ENCODE measurements at regions not wholly inside any gene's neighbourhood (a gene's known extent, or its start where the extent isn't known, plus 50 kb on each side); places are given as distances from the start of the nearest gene placed in this dataset.

DNA sequence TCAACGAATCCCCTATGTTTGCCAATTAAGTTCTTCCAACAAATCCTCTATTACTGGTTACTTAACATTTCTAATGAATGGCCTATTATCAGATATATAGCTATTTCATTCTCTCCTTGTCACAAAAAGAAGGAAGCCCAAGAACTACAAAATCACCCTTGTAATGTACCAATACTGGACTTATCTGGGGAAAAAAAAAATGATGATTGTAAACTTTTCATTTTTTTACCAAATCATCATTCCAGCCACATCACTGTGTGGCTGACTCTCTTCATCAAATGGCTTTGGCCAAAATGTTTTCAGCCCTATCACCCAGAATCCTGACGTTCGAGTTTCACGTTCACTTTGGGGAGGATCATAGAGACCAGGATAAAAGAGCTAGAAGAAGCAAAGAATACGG, 216.7 kb downstream of the ACTL7B start:
- TF ChIP-seq, protein P1, sequence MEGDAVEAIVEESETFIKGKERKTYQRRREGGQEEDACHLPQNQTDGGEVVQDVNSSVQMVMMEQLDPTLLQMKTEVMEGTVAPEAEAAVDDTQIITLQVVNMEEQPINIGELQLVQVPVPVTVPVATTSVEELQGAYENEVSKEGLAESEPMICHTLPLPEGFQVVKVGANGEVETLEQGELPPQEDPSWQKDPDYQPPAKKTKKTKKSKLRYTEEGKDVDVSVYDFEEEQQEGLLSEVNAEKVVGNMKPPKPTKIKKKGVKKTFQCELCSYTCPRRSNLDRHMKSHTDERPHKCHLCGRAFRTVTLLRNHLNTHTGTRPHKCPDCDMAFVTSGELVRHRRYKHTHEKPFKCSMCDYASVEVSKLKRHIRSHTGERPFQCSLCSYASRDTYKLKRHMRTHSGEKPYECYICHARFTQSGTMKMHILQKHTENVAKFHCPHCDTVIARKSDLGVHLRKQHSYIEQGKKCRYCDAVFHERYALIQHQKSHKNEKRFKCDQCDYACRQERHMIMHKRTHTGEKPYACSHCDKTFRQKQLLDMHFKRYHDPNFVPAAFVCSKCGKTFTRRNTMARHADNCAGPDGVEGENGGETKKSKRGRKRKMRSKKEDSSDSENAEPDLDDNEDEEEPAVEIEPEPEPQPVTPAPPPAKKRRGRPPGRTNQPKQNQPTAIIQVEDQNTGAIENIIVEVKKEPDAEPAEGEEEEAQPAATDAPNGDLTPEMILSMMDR (IDR thresholded peaks at IDR 0.05): no peak
- TF ChIP-seq POLR2A (IDR thresholded peaks at IDR 0.05) (no peak), POLR2AphosphoS5 (IDR thresholded peaks at IDR 0.05) (no peak), EP300 (IDR thresholded peaks at IDR 0.05) (no peak)
